ENCODE measurements at regions not wholly inside any gene's neighbourhood (a gene's known extent, or its start where the extent isn't known, plus 50 kb on each side); places are given as distances from the start of the nearest gene placed in this dataset.

GRCh38 chr7:94247970-94248369, 146.7 kb upstream of the COL1A2 start:
- no peak overlapping the region for H3K4me3 ChIP-seq (replicated peaks in 1 of 3; ENCODE audit: low read depth in 2 of 3, low read length in 3 of 3)
- no peak overlapping the region for H3K4me3 Mint-ChIP-seq
- H3K4me1 ChIP-seq (ENCODE audit: control insufficient read depth in 1 of 2, insufficient read depth in 2 of 2, low read length in 2 of 2), result no peaks in the 10 kb centered on the region
- no peaks in the 10 kb centered on the region for H3K4me1 Mint-ChIP-seq
- H3K4me2 ChIP-seq (replicated peaks; ENCODE audit: extremely low read depth, low read length, poor library complexity, severe bottlenecking), result no peak overlapping the region
- H3K36me3 ChIP-seq (replicated peaks in 1 of 2; ENCODE audit: control insufficient read depth in 1 of 2, insufficient read depth in 2 of 2, low read length in 2 of 2), result no peaks in the 10 kb centered on the region
- TF ChIP-seq, protein P1, sequence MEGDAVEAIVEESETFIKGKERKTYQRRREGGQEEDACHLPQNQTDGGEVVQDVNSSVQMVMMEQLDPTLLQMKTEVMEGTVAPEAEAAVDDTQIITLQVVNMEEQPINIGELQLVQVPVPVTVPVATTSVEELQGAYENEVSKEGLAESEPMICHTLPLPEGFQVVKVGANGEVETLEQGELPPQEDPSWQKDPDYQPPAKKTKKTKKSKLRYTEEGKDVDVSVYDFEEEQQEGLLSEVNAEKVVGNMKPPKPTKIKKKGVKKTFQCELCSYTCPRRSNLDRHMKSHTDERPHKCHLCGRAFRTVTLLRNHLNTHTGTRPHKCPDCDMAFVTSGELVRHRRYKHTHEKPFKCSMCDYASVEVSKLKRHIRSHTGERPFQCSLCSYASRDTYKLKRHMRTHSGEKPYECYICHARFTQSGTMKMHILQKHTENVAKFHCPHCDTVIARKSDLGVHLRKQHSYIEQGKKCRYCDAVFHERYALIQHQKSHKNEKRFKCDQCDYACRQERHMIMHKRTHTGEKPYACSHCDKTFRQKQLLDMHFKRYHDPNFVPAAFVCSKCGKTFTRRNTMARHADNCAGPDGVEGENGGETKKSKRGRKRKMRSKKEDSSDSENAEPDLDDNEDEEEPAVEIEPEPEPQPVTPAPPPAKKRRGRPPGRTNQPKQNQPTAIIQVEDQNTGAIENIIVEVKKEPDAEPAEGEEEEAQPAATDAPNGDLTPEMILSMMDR (IDR thresholded peaks at IDR 0.05), result no peak
- no peak overlapping the region for H3K27ac ChIP-seq (ENCODE audit: low read depth in 1 of 2, low read length in 2 of 2)
- H2AFZ ChIP-seq (ENCODE audit: insufficient read depth, low read depth, low read length, poor library complexity, severe bottlenecking), result no peak overlapping the region
- no peaks in the 10 kb centered on the region for H3K79me2 ChIP-seq (ENCODE audit: insufficient read depth, low read length)
- no peak overlapping the region for H3K27ac Mint-ChIP-seq
- H3K36me3 Mint-ChIP-seq, result no peaks in the 10 kb centered on the region
- H4K20me1 ChIP-seq (ENCODE audit: insufficient read depth, low read length), result no peaks in the 10 kb centered on the region
- intact Hi-C loops (cut with micrococcal nuclease), result no loop called here
- no peaks in the 10 kb centered on the region for H3K9me3 ChIP-seq (replicated peaks in 1 of 2; ENCODE audit: control insufficient read depth in 1 of 2, insufficient read depth in 1 of 2, low read length in 2 of 2)
- DNase-seq, result no peak
- peaks cover 0 to 3% (median 0%) of the 10 kb centered on the region in 7 donors for H3K9me3 Mint-ChIP-seq
- H3K9ac ChIP-seq (ENCODE audit: insufficient read depth, low read length, poor library complexity, severe bottlenecking), result no peak overlapping the region
- H3K27me3 ChIP-seq (ENCODE audit: control insufficient read depth in 2 of 2, insufficient read depth in 2 of 2, low read length in 2 of 2), result no peaks in the 10 kb centered on the region
- H3K27me3 Mint-ChIP-seq (ENCODE audit: low read depth in 3 of 3), result no peaks in the 10 kb centered on the region

DNA sequence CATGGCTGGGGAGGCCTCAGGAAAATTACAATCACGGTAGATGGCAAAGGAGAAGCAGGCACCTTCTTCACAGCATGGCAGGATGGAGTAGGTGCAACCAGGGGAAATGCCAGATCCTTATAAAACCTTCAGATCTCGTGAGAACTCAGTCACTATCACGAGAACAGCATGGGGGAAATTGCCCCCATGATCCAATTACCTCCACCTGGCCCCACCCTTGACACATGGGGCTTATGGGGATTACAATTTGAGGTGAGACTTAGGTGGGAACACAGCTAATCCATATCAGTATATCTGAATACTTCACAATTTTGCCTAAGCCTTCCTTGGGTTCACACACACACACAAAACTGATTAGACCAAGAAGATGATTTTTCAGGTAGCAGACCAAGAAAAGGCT, 145.1 kb upstream of the COL1A2 start:
- DNase-seq, result no peak
- Histone ChIP-seq H3K9me3 (replicated peaks in 1 of 2; ENCODE audit: control insufficient read depth in 1 of 2, insufficient read depth in 1 of 2, low read length in 2 of 2) (no peaks in the 10 kb centered on the region), H2AFZ (ENCODE audit: insufficient read depth, low read depth, low read length, poor library complexity, severe bottlenecking) (no peak overlapping the region), H4K20me1 (ENCODE audit: insufficient read depth, low read length) (no peaks in the 10 kb centered on the region), H3K4me2 (replicated peaks; ENCODE audit: extremely low read depth, low read length, poor library complexity, severe bottlenecking) (no peak overlapping the region), H3K4me3 (replicated peaks in 1 of 3; ENCODE audit: low read depth in 2 of 3, low read length in 3 of 3) (no peak overlapping the region), H3K4me1 (ENCODE audit: control insufficient read depth in 1 of 2, insufficient read depth in 2 of 2, low read length in 2 of 2) (no peaks in the 10 kb centered on the region), H3K36me3 (replicated peaks in 1 of 2; ENCODE audit: control insufficient read depth in 1 of 2, insufficient read depth in 2 of 2, low read length in 2 of 2) (no peaks in the 10 kb centered on the region), H3K79me2 (ENCODE audit: insufficient read depth, low read length) (no peaks in the 10 kb centered on the region), H3K9ac (ENCODE audit: insufficient read depth, low read length, poor library complexity, severe bottlenecking) (no peak overlapping the region), H3K27ac (ENCODE audit: low read depth in 1 of 2, low read length in 2 of 2) (no peak overlapping the region), H3K27me3 (ENCODE audit: control insufficient read depth in 2 of 2, insufficient read depth in 2 of 2, low read length in 2 of 2) (no peaks in the 10 kb centered on the region)
- Mint-ChIP-seq H3K36me3 (no peaks in the 10 kb centered on the region), H3K27ac (no peak overlapping the region), H3K27me3 (ENCODE audit: low read depth in 3 of 3) (no peaks in the 10 kb centered on the region), H3K4me3 (no peak overlapping the region), H3K4me1 (no peaks in the 10 kb centered on the region), H3K9me3 (peaks cover 0 to 3% (median 0%) of the 10 kb centered on the region in 7 donors)
- TF ChIP-seq, protein P1 (IDR thresholded peaks at IDR 0.05), result no peak
- no CpG with 5 or more reads among the region's 3 CpGs for WGBS (ENCODE audit: insufficient coverage)
- intact Hi-C loops (cut with micrococcal nuclease), result no loop called here

All from CD14-positive monocyte (primary cell).